ENCODE measurements at regions not wholly inside any gene's neighbourhood (a gene's known extent, or its start where the extent isn't known, plus 50 kb on each side); places are given as distances from the start of the nearest gene placed in this dataset.

GRCh38 chr7:13742811-13743210, 246.7 kb downstream of the ETV1 start:
- Histone ChIP-seq H3K36me3 (ENCODE audit: low read depth) (no peaks in the 10 kb centered on the region), H4K20me1 (ENCODE audit: insufficient read depth) (no peaks in the 10 kb centered on the region), H3K9me3 (ENCODE audit: insufficient read depth, low read depth) (no peaks in the 10 kb centered on the region), H3K9me2 (ENCODE audit: insufficient read depth) (no peaks in the 10 kb centered on the region), H3K79me2 (ENCODE audit: low read depth) (no peaks in the 10 kb centered on the region), H3K4me3 (no peak overlapping the region), H2AFZ (no peak overlapping the region), H3K27ac (no peak overlapping the region), H3K4me1 (replicated peaks; ENCODE audit: insufficient read depth) (no peaks in the 10 kb centered on the region), H3K27me3 (ENCODE audit: insufficient read depth, low read depth) (no peaks in the 10 kb centered on the region), H3F3A (ENCODE audit: insufficient read depth, low read depth) (no peaks in the 10 kb centered on the region), H3K4me2 (no peak overlapping the region)
- CTCF ChIA-PET = interaction anchor here (0.6 to 2.1 kb wide), 2 partner anchors 220 to 247 kb away, joined by 3 to 8 read pairs; partner anchors contain the start of gene ETV1
- intact Hi-C loops (cut with micrococcal nuclease; ENCODE audit: unreplicated experiment) = loop anchor here (1.0 to 5.0 kb wide), 5 partner anchors 109 to 461 kb away; no protein-coding TSS in a partner anchor
- no TSS peak for BruUV-seq (replicated peaks)
- TF ChIP-seq CTCF (conservative IDR thresholded peaks at IDR 0.05) (peak; percentile 64; the same call in 1 of the 2 replicates), EZH2 (IDR thresholded peaks at IDR 0.05; ENCODE audit: low read depth) (no peak)
- POLR2A ChIA-PET (ENCODE audit: unreplicated experiment) = no interaction called here
- peak in 1 of 2 experiments; percentile 23 for DNase-seq

GRCh38 chr7:13743226-13743625, 246.2 kb downstream of the ETV1 start:
- Histone ChIP-seq H3K9me3 (ENCODE audit: insufficient read depth, low read depth) (no peaks in the 10 kb centered on the region), H3K4me2 (no peak overlapping the region), H3K4me1 (replicated peaks; ENCODE audit: insufficient read depth) (no peaks in the 10 kb centered on the region), H3K27me3 (ENCODE audit: insufficient read depth, low read depth) (no peaks in the 10 kb centered on the region), H2AFZ (no peak overlapping the region), H3K4me3 (no peak overlapping the region), H3K79me2 (ENCODE audit: low read depth) (no peaks in the 10 kb centered on the region), H3K27ac (no peak overlapping the region), H3K36me3 (ENCODE audit: low read depth) (no peaks in the 10 kb centered on the region), H3K9me2 (ENCODE audit: insufficient read depth) (no peaks in the 10 kb centered on the region), H4K20me1 (ENCODE audit: insufficient read depth) (no peaks in the 10 kb centered on the region), H3F3A (ENCODE audit: insufficient read depth, low read depth) (no peaks in the 10 kb centered on the region)
- ChIA-PET POLR2A (ENCODE audit: unreplicated experiment) (no interaction called here), CTCF (interaction anchor here (0.6 to 2.1 kb wide), 3 partner anchors 106 to 246 kb away, joined by 3 to 8 read pairs (median 3); partner anchors contain the start of gene ETV1)
- DNase-seq = no peak
- intact Hi-C loops (cut with micrococcal nuclease; ENCODE audit: unreplicated experiment) = loop anchor here (2.0 to 5.0 kb wide), 4 partner anchors 109 to 461 kb away; no protein-coding TSS in a partner anchor
- TF ChIP-seq CTCF (conservative IDR thresholded peaks at IDR 0.05) = no peak
- no peak for TF ChIP-seq EZH2 (IDR thresholded peaks at IDR 0.05; ENCODE audit: low read depth)
- no TSS peak for BruUV-seq (replicated peaks)

- H3K27me3 ChIP-seq (ENCODE audit: insufficient read depth, low read depth) = no peaks in the 10 kb centered on the region
- H4K20me1 ChIP-seq (ENCODE audit: insufficient read depth) = no peaks in the 10 kb centered on the region
- ChIA-PET CTCF (no interaction called here), POLR2A (ENCODE audit: unreplicated experiment) (interaction anchor here (0.5 kb wide), 1 partner anchor 102 kb away, joined by 4 read pairs; no protein-coding TSS in a partner anchor)
- H3K4me1 ChIP-seq (replicated peaks; ENCODE audit: insufficient read depth) = no peaks in the 10 kb centered on the region
- H3K27ac ChIP-seq = no peak overlapping the region
- H3K9me2 ChIP-seq (ENCODE audit: insufficient read depth) = no peaks in the 10 kb centered on the region
- no peaks in the 10 kb centered on the region for H3K9me3 ChIP-seq (ENCODE audit: insufficient read depth, low read depth)
- BruUV-seq (replicated peaks) = no TSS peak
- H3K36me3 ChIP-seq (ENCODE audit: low read depth) = no peaks in the 10 kb centered on the region
- no peak overlapping the region for H3K4me2 ChIP-seq
- no peak for DNase-seq
- intact Hi-C loops (cut with micrococcal nuclease; ENCODE audit: unreplicated experiment) = no loop called here
- no peak overlapping the region for H3K4me3 ChIP-seq
- H2AFZ ChIP-seq = no peak overlapping the region
- H3F3A ChIP-seq (ENCODE audit: insufficient read depth, low read depth) = no peaks in the 10 kb centered on the region
- no peak for TF ChIP-seq CTCF (conservative IDR thresholded peaks at IDR 0.05)
- no peak for TF ChIP-seq EZH2 (IDR thresholded peaks at IDR 0.05; ENCODE audit: low read depth)
- no peaks in the 10 kb centered on the region for H3K79me2 ChIP-seq (ENCODE audit: low read depth)
Measured at GRCh38 chr7:13745530-13745929, 243.9 kb downstream of the ETV1 start.

Data from PC-9 (cell line).